Stomach smooth muscle (tissue), 2 donors: ENCODE measurements at regions not wholly inside any gene's neighbourhood (a gene's known extent, or its start where the extent isn't known, plus 50 kb on each side); places are given as distances from the start of the nearest gene placed in this dataset.
"Not testable (repeated sequence)": the region's sequence is repeated elsewhere in the genome, so short reads cannot be mapped to it uniquely, and the experiment has no call there.

Source experiments
- H3K27ac ChIP-seq: one replicate; pipeline ENCODE4 v1.7.0; 2013; ENCODE audit warnings: mild to moderate bottlenecking, low read length, inconsistent platforms
- H3K27me3 ChIP-seq, 2 donors: one replicate each; pipeline ENCODE4 v1.7.0; 2013; ENCODE audit warnings: low read length in 2 of 2; ENCODE audit not compliant: insufficient read depth in 2 of 2, control insufficient read depth in 1 of 2
- H3K36me3 ChIP-seq, 2 donors: one replicate each; pipeline ENCODE4 v1.7.0; 2013; ENCODE audit warnings: low read length in 2 of 2; ENCODE audit not compliant: control insufficient read depth in 2 of 2, insufficient read depth in 2 of 2
- H3K4me1 ChIP-seq: one replicate; pipeline ENCODE4 v1.7.0; 2013; ENCODE audit warnings: low read length; ENCODE audit not compliant: control insufficient read depth, insufficient read depth
- H3K4me3 ChIP-seq, 2 donors: one replicate each; pipeline ENCODE4 v1.7.0; 2013; ENCODE audit warnings: low read length in 2 of 2
- H3K9ac ChIP-seq, 2 donors: one replicate each; pipeline ENCODE4 v1.7.0; 2013; ENCODE audit warnings: low read length in 2 of 2, mild to moderate bottlenecking in 1 of 2
- H3K9me3 ChIP-seq, 2 donors: one replicate each; pipeline ENCODE4 v1.7.0; 2013; ENCODE audit warnings: low read length in 2 of 2; ENCODE audit not compliant: control insufficient read depth in 2 of 2
- donor health status: healthy.
- donor health status: Pancreatic carcinoma.

GRCh38 chr2:21361957-21362486 is 238.3 kb downstream of the TDRD15 start:
- Histone ChIP-seq H3K4me1 (no peaks in the 10 kb centered on the region), H3K36me3 (no peaks in the 10 kb centered on the region), H3K27ac (no peak overlapping the region), H3K27me3 (no peaks in the 10 kb centered on the region), H3K4me3 (no peak overlapping the region), H3K9me3 (peaks cover 0 to 2% of the 10 kb centered on the region in 2 donors), H3K9ac (no peak overlapping the region)

DNA sequence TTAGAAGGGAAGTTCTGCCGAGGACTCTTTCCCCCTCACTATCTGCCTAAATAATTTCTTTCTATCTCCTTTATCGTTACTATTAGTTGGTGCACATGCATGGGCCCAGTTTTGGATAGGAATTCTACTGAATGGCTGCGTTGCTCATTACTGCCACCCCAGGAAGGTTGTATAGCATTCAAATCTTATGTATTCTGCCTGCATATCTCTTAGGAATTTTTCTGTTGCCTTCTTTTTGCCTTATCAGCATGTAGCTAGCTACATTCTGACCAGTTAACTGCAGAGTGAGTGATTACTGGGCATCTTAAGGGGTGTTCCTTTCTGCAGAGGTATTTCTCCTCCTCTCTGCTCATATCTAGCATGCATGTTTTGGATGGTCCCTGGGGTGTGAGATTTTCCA is 239.6 kb downstream of the TDRD15 start:
- H3K4me1 ChIP-seq: no peaks in the 10 kb centered on the region
- H3K9me3 ChIP-seq: peaks cover 0 to 2% of the 10 kb centered on the region in 2 donors
- H3K9ac ChIP-seq: no peak overlapping the region
- H3K27me3 ChIP-seq: no peaks in the 10 kb centered on the region
- H3K4me3 ChIP-seq: no peak overlapping the region
- no peak overlapping the region for H3K27ac ChIP-seq
- no peaks in the 10 kb centered on the region for H3K36me3 ChIP-seq

DNA sequence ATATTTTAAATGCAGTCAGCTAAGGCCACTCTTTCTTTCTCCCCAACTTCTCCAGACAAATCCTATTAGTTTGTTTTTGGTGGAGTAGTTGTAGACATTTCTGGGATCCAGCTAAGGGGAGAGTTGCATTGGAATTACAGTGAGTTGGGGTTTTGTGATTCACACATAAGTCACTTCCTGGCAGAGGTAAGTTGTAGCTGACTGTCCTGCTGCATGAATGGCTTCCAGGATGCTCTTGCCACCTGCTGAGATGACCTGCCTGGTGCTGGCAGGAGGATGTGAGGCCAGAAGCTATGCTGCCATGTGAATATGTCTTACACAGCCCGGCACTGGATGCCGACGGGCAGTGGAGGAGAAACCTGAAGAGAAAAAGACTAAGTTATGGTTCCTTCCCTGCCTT is 243.7 kb downstream of the TDRD15 start:
- Histone ChIP-seq H3K4me1 (no peaks in the 10 kb centered on the region), H3K4me3 (no peak overlapping the region), H3K27ac (no peak overlapping the region), H3K36me3 (no peaks in the 10 kb centered on the region), H3K9ac (no peak overlapping the region), H3K27me3 (no peaks in the 10 kb centered on the region), H3K9me3 (peaks cover 0 to 2% of the 10 kb centered on the region in 2 donors)

- Histone ChIP-seq H3K36me3 (no peaks in the 10 kb centered on the region), H3K4me3 (no peak overlapping the region), H3K9ac (no peak overlapping the region), H3K27ac (no peak overlapping the region), H3K27me3 (no peaks in the 10 kb centered on the region), H3K4me1 (no peaks in the 10 kb centered on the region), H3K9me3 (no peaks in the 10 kb centered on the region)
These were observed 246.0 kb downstream of the TDRD15 start for GRCh38 chr2:21369787-21370186.

- Histone ChIP-seq H3K4me3 (no peak overlapping the region), H3K27me3 (no peaks in the 10 kb centered on the region), H3K9me3 (no peaks in the 10 kb centered on the region), H3K36me3 (no peaks in the 10 kb centered on the region), H3K27ac (no peak overlapping the region), H3K4me1 (no peaks in the 10 kb centered on the region), H3K9ac (no peak overlapping the region)
These were observed 247.8 kb downstream of the TDRD15 start for GRCh38 chr2:21371499-21372003.

GRCh38 chr2:21372654-21373053 is 248.9 kb downstream of the TDRD15 start:
- no peak overlapping the region for H3K27ac ChIP-seq
- H3K4me1 ChIP-seq: no peaks in the 10 kb centered on the region
- no peaks in the 10 kb centered on the region for H3K27me3 ChIP-seq
- H3K9me3 ChIP-seq: no peaks in the 10 kb centered on the region
- no peak overlapping the region for H3K4me3 ChIP-seq
- H3K36me3 ChIP-seq: no peaks in the 10 kb centered on the region
- no peak overlapping the region for H3K9ac ChIP-seq

DNA sequence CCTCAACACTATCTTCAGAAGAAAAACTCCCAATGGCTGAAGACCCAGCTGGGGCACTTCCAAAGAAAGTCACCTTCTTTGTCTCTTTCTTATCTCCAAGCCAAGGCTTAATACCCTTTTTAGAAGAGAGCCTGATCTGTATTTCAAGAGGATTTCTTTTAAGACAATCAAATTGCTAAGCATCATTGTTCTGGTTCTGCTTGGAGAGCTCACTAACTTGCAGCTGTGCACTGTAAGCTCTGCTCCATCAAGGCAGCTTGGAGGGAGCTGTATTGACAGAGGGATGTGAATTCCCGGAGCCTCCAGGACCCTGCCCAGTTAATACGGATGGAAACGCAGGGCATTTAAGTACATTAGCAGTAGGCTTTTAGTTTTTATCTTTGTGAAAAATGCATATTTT is 253.1 kb downstream of the TDRD15 start:
- H3K4me1 ChIP-seq: no peaks in the 10 kb centered on the region
- no peak overlapping the region for H3K9ac ChIP-seq
- H3K36me3 ChIP-seq: no peaks in the 10 kb centered on the region
- H3K4me3 ChIP-seq: no peak overlapping the region
- no peak overlapping the region for H3K27ac ChIP-seq
- H3K9me3 ChIP-seq: no peaks in the 10 kb centered on the region
- no peaks in the 10 kb centered on the region for H3K27me3 ChIP-seq

- Histone ChIP-seq H3K27ac (no peak overlapping the region), H3K4me3 (no peak overlapping the region), H3K36me3 (no peaks in the 10 kb centered on the region), H3K9me3 (no peaks in the 10 kb centered on the region), H3K4me1 (no peaks in the 10 kb centered on the region), H3K27me3 (no peaks in the 10 kb centered on the region), H3K9ac (no peak overlapping the region)
These were observed 255.4 kb downstream of the TDRD15 start for GRCh38 chr2:21379140-21379539.

DNA sequence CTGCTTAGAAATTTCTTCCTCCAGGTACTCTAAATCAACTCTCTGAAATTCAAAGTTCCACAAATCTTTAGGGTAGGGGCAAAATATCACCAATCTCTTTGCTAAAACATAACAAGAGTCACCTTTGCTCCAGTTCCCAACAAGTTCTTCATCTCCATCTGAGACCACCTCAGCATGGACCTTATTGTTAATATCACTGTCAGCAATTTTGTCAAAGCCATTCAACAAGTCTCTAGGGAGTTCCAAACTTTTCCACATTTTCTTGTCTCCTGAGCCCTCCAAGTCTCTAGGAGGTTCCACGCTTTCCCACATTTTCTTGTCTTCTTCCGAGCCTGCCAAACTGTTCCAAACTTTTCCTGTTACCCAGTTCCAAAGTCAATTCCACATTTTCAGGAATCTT is 255.9 kb downstream of the TDRD15 start:
- not testable (repeated sequence) for H3K4me3 ChIP-seq, H3K27ac ChIP-seq, H3K9ac ChIP-seq, H3K9me3 ChIP-seq, H3K36me3 ChIP-seq, H3K27me3 ChIP-seq, H3K4me1 ChIP-seq

DNA sequence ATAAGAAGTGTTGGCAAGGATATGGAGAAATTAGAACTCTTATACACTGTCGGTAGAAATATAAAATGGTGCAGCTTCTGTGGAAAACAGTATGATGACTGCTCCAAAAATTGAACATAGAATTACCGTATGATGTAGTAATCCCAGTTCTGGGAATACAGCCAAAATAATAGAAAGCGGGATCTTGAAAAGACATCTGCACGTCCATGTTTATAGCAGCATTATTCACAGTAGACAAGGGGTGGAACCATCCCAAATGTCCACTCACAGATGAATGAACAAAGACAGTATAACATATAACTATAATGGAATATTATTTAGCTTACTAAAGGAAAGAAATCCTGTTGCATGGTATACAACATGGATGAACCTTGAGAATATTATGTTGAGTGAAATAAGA is 257.7 kb downstream of the TDRD15 start:
- no peaks in the 10 kb centered on the region for H3K9me3 ChIP-seq
- H3K4me3 ChIP-seq: no peak overlapping the region
- no peaks in the 10 kb centered on the region for H3K4me1 ChIP-seq
- no peak overlapping the region for H3K27ac ChIP-seq
- no peaks in the 10 kb centered on the region for H3K36me3 ChIP-seq
- H3K27me3 ChIP-seq: no peaks in the 10 kb centered on the region
- H3K9ac ChIP-seq: no peak overlapping the region

DNA sequence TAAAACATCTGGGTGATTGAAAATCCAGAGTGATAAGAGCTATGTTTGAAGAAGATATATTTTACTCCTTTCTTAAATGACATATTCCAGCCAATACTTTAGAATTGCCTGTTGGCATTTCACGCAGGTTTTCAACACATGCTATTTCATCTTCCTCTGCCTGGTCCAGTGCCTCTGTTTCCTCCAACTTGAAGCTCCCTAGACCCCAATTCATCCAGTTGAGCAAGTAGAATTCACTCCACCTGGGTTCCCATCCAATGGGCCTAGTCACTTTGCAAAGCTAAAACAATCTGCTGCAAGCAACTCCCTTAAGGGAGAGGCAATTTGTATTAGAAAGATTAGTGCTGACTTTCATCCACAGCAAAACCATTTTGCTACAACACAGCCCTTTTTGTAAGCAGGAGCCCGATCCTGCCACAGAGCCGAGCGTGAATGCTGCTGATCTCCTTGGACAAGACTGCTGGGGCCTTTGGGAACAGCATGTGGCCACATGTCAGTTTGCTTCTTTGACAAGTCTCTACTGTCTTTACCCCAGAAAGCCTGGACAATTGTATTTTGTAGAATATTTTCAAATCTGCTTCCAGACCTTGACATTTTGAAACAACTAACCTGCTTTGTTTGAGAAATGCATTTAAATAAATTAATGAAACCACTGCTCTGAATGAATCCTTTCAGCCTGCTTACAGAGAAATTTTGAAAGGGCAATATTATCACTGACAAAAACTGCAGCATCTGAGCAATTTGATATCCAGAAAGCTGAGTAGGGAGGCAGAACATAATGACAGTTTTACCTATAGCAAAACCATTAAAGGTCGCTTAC is 259.1 kb downstream of the TDRD15 start:
- H3K9me3 ChIP-seq: no peaks in the 10 kb centered on the region
- no peaks in the 10 kb centered on the region for H3K4me1 ChIP-seq
- no peak overlapping the region for H3K9ac ChIP-seq
- H3K36me3 ChIP-seq: no peaks in the 10 kb centered on the region
- no peak overlapping the region for H3K4me3 ChIP-seq
- H3K27ac ChIP-seq: no peak overlapping the region
- no peaks in the 10 kb centered on the region for H3K27me3 ChIP-seq
